ELF-1 (cell line): ENCODE measurements at regions not wholly inside any gene's neighbourhood (a gene's known extent, or its start where the extent isn't known, plus 50 kb on each side); places are given as distances from the start of the nearest gene placed in this dataset.
"Not testable (repeated sequence)": the region's sequence is repeated elsewhere in the genome, so short reads cannot be mapped to it uniquely, and the experiment has no call there.

ENCODE experiments used
- DNase-seq: peaks from one replicate; pipeline ENCODE4 v3.0.0-alpha.2; 2016; ENCODE audit warnings: low read depth, low spot score

GRCh38 chr10:20615395-20615794 is 281.7 kb downstream of the NEBL start:
- no peak for DNase-seq

GRCh38 chr10:20614911-20615310 is 282.2 kb downstream of the NEBL start:
- peak; percentile 39 for DNase-seq

- DNase-seq, result no peak
These were observed 288.6 kb downstream of the NEBL start for GRCh38 chr10:20608503-20608902.

GRCh38 chr10:20606985-20607384 is 290.1 kb downstream of the NEBL start:
- no peak for DNase-seq

- DNase-seq, result no peak
These were observed 295.1 kb downstream of the NEBL start for GRCh38 chr10:20601941-20602461.

GRCh38 chr10:20598590-20598989 is 298.5 kb downstream of the NEBL start:
- DNase-seq, result peak; percentile 72

GRCh38 chr10:20596911-20597310 is 300.2 kb downstream of the NEBL start:
- peak; percentile 9 for DNase-seq

- DNase-seq, result no peak
These were observed 300.9 kb downstream of the NEBL start for GRCh38 chr10:20596065-20596755.

- no peak for DNase-seq
These were observed 303.5 kb downstream of the NEBL start for GRCh38 chr10:20593649-20594048.

- DNase-seq, result no peak
These were observed 315.1 kb downstream of the NEBL start for GRCh38 chr10:20582041-20582440.

- DNase-seq, result no peak
These were observed 323.2 kb downstream of the NEBL start for GRCh38 chr10:20573924-20574323.

GRCh38 chr10:20555990-20556389 is 341.1 kb downstream of the NEBL start:
- not testable (repeated sequence) for DNase-seq

GRCh38 chr10:20552382-20552781 is 344.7 kb downstream of the NEBL start:
- DNase-seq, result no peak

GRCh38 chr10:20551761-20552160 is 345.4 kb downstream of the NEBL start:
- no peak for DNase-seq

GRCh38 chr10:20535897-20536881 is 360.9 kb downstream of the NEBL start:
- DNase-seq, result no peak

GRCh38 chr10:20531241-20531883 is 365.7 kb downstream of the NEBL start:
- peak; percentile 74 for DNase-seq

- no peak for DNase-seq
These were observed 375.9 kb downstream of the NEBL start for GRCh38 chr10:20521186-20521585.

- DNase-seq, result no peak
These were observed 381.5 kb downstream of the NEBL start for GRCh38 chr10:20515654-20516053.

- no peak for DNase-seq
These were observed 384.5 kb downstream of the NEBL start for GRCh38 chr10:20512631-20513030.

- no peak for DNase-seq
These were observed 388.2 kb downstream of the NEBL start for GRCh38 chr10:20508921-20509320.

- DNase-seq, result no peak
These were observed 394.1 kb downstream of the NEBL start for GRCh38 chr10:20502903-20503585.
